SU-DHL-6 (cell line): ENCODE measurements at regions not wholly inside any gene's neighbourhood (a gene's known extent, or its start where the extent isn't known, plus 50 kb on each side); places are given as distances from the start of the nearest gene placed in this dataset.

Source experiments
- EZH2phosphoT487 ChIP-seq: fragments of 200-600 bp; sonication (generic), shearing (Covaris generic); conservative IDR thresholded peaks from 2 replicates; pipeline ENCODE4 v1.6.1; 2018; ENCODE audit warnings: mild to moderate bottlenecking, antibody characterized with exemption, low read length, moderate library complexity, mixed read lengths
- TF ChIP-seq, protein P1 (sequence below): fragments of 200-600 bp; sonication (generic); IDR thresholded peaks from one replicate; pipeline ENCODE4 v1.5.1; 2017; ENCODE audit warnings: antibody characterized with exemption, mild to moderate bottlenecking, low read length, moderate library complexity; ENCODE audit not compliant: insufficient read depth, poor library complexity, severe bottlenecking

GRCh38 chr4:29199025-29199424, 1521.1 kb upstream of the PCDH7 start:
- TF ChIP-seq, protein P1, sequence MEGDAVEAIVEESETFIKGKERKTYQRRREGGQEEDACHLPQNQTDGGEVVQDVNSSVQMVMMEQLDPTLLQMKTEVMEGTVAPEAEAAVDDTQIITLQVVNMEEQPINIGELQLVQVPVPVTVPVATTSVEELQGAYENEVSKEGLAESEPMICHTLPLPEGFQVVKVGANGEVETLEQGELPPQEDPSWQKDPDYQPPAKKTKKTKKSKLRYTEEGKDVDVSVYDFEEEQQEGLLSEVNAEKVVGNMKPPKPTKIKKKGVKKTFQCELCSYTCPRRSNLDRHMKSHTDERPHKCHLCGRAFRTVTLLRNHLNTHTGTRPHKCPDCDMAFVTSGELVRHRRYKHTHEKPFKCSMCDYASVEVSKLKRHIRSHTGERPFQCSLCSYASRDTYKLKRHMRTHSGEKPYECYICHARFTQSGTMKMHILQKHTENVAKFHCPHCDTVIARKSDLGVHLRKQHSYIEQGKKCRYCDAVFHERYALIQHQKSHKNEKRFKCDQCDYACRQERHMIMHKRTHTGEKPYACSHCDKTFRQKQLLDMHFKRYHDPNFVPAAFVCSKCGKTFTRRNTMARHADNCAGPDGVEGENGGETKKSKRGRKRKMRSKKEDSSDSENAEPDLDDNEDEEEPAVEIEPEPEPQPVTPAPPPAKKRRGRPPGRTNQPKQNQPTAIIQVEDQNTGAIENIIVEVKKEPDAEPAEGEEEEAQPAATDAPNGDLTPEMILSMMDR = no peak
- TF ChIP-seq EZH2phosphoT487 = no peak
